ENCODE measurements at regions not wholly inside any gene's neighbourhood (a gene's known extent, or its start where the extent isn't known, plus 50 kb on each side); places are given as distances from the start of the nearest gene placed in this dataset.

DNA sequence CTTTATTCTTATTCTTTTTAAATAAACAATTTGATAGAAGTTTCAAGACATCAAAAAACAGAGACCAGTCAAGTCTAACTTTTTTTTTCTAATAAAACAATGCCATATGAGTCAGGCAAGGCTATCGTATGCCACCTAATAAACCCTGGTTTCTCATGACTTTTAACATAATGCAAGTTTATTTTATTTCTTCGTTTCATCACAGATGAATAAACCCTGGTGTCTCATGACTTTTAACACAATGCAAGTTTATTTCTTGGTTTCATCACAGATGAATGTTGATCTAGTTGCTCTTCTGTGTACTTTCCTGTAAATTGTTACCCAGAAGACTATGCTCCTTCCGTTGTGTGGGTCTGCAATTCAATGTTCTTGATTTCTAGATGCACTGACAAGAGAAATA, 905.4 kb downstream of the ROBO2 start:
- no peak for DNase-seq (ENCODE audit: low spot score in 2 of 2)
- FAIRE-seq = no peak

DNA sequence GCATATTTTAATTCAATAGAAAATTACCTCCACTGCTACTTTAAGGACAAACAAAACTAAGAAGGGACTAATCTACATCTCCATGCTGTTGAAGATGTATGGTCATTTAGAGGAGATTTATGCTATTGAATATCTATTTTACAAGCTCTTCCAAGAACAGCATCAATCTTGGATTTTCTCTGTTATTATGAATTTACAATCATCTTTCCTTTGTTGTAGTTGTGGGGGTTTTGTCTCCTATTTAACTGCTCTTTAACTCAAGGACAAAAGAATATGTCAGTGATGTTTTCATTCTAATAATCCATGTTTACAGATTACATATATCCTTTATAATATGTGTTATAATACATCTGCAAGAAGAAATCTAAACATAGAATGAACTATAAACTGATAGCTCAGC, 907.8 kb downstream of the ROBO2 start:
- DNase-seq (ENCODE audit: low spot score in 2 of 2) = no peak
- no peak for FAIRE-seq

DNA sequence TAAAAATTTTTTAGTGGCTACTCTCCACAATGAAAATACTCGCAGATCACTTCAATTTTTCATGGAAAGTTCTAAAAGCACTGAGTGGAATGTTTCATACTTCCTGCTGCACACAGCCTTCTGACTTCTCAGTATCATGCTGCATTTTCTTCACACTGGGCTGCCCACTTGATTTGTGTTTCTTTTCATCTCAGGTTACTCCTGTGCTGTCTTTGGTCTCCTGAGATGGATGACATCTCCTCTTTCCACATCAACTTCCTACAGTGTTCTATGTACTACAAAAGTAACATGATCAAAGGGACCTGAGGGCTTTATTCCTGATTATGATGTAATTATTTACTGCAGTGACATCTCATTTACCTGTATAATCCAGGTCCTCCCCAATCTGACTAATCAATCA, 927.7 kb downstream of the ROBO2 start:
- FAIRE-seq (no peak), DNase-seq (ENCODE audit: low spot score in 2 of 2) (no peak)

DNA sequence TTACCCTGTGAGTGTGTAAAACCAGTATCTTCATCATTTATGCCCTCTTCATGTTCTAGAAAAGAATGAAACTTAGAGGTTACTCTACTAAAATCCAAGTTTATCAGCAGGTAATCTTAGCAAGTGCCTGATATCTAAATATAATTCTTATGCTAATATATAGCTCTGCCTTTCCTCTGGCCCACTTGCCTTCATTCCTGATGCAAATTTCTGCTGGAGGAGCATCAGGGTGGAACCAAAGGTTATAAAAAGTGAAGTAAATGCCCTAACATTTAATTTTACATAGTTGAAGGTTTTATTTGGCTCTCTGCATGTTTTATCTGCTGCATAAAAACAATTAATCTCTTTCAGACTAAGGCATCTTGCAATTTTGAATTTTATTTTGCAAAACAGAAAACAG, 936.2 kb downstream of the ROBO2 start:
- FAIRE-seq (no peak), DNase-seq (ENCODE audit: low spot score in 2 of 2) (no peak)

DNA sequence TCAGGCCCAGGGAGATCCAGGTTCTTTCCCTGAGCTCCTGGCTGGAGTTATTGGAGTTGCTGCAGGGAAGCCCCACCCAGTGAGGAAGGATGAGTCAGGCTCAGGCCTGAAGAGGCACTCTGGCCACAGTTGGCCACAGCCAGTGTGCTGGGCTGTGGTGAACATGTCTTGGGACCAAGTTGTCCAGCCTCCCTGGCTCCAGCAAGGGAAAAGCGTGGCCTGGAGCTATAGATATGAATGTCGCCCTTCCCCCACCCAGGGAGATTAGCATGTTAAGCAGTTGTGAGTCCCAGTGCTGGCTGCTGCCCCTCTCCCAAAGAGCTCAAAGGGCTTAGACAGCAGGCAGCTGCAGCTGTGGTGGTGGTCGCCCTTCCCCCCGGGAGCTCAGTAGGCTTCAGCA, 963.2 kb downstream of the ROBO2 start:
- no peak for FAIRE-seq
- DNase-seq (ENCODE audit: low spot score in 2 of 2) = no peak

DNA sequence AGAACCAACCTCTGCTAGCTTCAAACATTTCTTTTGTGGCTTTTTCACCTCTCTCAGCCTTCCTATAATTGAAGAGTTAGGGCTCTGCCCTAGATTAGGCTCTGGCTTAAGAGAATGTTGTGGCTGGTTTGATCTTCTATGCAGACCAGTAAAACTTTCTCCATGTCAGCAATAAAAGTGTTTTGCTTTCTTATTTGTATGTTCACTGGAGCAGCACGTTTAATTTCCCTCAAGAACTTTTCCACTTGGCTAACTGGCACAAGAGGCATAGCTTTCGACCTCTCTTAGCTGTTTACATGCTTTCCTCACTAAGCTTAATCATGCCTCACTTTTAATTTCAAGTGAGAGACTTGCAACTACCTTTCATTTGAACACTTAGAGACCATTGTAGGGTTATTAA, 964.7 kb downstream of the ROBO2 start:
- FAIRE-seq (no peak), DNase-seq (ENCODE audit: low spot score in 2 of 2) (no peak)

DNA sequence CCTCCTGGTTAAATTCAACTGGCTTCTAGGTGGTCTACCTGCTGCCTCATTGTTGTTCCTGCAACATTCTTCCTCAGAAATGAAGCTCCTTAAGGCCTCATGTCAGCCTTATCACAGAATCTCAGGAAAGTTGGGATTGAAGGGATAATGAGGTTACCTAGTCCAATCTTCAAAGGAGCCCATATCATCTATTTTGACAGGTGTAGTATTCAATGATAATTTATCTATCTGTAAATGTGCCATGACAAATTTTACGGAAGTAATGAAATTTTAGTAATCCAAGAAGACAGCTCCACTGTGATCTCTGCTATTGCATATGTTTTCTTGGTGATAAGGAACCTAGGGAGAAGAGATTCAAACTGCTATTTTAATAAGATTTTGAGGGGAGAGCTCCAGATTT, 973.8 kb downstream of the ROBO2 start:
- DNase-seq (ENCODE audit: low spot score in 2 of 2) (no peak), FAIRE-seq (no peak)

DNA sequence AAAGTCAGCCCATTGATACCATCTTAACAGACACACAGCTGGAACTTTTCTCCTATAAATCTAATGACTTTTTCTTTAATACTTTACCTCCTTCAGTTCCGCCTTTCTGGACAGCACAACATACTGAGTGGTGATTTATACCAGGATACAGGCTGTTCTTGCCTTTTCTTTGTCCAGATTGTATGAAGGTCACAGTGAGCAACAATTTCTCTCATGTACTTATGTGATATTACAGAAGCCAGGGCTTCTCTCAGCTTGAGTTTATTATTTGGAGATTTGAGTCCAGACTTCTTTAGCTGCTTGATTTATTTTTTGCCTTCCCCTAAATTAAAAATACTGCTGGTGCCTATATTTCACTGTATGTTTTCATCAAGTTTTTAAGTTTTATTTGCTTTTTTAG, 976.0 kb downstream of the ROBO2 start:
- FAIRE-seq (no peak), DNase-seq (ENCODE audit: low spot score in 2 of 2) (no peak)

DNA sequence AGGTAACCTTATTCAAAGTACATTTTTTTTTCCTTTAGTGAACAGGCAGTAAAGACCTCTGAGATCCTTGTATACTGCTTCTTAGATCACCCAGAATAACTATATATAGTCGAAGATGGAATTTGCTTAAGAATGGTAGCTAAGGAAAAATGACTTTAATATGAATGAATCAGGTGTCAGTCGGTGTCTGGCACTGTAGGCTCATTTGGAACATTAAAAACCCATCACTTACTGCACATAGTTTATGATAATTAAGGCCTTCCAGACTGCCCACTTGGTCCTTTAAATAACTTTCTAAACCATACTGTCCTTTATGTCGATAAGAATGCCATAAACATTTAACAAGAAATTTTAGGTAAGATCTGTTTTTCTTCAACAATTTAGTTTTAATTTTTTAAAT, 981.8 kb downstream of the ROBO2 start:
- DNase-seq (ENCODE audit: low spot score in 2 of 2) (no peak), FAIRE-seq (no peak)

DNA sequence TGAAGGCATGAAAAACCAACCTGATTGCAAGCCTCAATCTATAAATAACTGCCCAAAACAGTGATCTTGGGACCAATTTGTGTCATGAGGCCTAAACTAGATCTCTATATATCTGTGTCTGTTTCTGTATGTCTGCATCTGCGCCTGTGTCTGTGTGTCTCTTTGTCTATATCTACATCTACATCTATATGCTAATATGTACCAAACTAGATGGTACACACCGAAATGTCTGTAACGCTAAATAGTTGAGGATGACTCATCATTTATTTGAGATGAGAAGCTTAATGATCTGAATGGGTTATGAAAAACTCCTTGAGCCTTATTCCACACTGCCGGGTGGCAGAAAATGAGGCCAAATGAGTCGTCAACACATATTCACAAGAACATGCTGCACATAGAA, 982.3 kb downstream of the ROBO2 start:
- DNase-seq (ENCODE audit: low spot score in 2 of 2) (no peak), FAIRE-seq (no peak)

DNA sequence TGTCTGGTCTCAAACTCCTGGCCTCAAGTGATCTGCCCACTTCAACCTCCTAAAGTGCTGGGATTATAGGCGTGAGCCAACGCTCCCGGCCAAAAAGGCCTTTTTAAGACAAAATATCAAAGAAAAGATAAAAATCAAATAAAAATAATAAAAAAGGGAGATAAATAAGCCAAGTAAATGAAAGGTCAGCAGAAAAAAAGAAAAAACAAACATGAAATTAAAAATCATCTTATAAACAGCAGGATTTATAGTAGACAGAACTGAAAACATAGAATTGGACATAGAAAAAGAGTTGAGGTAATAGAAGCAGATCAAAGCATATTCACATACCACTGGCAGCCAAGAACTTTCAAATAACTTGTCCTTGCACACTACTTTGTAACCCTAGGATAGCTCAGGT, 983.4 kb downstream of the ROBO2 start:
- DNase-seq (ENCODE audit: low spot score in 2 of 2) = no peak
- no peak for FAIRE-seq

DNA sequence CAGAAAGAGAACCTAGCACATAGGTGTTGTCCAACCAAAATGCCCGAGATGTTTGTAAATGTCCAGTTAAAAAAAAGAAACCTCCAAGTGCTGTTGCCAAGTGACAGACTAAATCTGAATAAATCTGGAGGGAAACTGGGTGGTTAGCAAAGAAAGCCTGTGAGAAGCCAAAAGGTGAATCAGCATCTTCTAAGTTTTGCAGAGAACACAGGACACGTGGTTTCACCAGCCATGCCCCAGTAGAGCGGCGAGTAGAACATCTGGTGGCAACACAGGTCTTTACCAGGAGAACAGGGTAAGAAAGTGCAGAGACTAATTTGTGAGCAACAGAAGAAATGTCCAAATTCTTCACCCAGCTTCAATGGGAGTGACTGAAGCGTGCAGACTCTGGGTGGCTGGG, 986.0 kb downstream of the ROBO2 start:
- FAIRE-seq (no peak), DNase-seq (ENCODE audit: low spot score in 2 of 2) (no peak)

DNA sequence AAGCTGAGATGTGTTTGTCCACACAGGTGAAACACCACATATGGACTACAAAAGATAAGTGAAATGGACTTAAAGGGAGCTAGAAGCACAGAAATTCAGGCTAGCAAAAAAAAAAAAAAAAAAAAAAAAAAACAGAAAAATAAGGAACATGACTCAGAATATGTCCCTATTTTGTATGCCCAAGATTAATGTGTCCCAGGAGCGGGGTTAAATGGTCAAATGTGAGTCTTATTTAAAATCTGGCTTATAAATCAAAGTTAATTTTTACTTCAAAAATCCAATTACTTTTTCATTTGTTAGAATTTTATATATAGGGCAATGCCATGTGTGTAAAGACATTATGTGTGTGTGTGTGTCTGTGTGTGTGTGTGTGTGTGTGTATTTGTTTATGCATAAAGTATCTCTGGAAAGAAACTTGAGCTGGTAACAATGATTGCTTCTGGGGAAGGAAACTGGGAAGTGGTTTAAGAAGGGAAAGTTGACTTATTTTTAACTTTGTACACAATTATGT, 986.5 kb downstream of the ROBO2 start:
- no peak for FAIRE-seq
- no peak for DNase-seq (ENCODE audit: low spot score in 2 of 2)

DNA sequence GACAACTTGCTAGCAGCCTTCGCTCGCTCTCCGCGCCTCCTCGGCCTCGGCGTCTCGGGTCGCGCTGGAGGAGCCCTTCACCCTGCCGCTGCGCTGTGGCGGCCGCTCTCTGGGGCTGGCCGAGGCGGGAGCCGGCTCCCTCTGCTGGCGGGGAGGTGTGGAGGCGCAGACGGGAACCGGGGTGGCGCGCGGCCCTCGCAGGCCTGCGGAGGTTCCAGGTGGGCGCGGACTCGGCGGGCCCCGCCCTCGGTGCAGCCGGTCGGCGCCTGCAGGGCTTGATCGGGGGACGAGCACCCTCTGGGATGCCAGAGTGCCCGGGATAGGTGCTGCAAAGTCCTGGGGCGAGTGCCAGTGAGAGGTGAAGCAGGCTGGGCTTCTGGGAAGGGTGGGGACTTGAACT, 989.9 kb downstream of the ROBO2 start:
- FAIRE-seq = no peak
- DNase-seq (ENCODE audit: low spot score in 2 of 2) = no peak

DNA sequence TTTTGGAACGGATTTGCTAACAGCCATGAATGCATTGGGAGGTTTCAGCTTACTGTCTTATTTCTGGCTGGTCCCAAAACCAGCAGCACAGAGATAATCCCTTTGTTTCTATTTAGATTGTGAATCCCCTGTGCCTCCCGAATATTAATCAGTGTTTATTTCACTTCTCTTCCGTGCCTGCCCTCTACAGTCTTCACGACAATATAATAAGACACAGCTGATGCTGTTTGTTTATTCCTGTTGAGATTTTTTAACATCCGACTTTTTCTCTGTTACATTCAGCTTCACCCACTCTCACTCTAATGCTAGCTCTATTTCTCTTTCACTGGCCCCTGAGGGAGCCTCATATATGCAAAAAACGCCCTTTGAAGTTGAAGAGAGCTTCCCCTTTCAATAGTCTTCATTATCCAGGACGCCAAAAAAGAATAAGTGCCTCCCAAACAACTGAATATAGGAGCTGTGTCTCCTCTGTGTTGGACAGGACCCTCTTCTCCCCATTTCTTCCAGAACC, 995.3 kb downstream of the ROBO2 start:
- no peak for DNase-seq (ENCODE audit: low spot score in 2 of 2)
- FAIRE-seq = no peak

DNA sequence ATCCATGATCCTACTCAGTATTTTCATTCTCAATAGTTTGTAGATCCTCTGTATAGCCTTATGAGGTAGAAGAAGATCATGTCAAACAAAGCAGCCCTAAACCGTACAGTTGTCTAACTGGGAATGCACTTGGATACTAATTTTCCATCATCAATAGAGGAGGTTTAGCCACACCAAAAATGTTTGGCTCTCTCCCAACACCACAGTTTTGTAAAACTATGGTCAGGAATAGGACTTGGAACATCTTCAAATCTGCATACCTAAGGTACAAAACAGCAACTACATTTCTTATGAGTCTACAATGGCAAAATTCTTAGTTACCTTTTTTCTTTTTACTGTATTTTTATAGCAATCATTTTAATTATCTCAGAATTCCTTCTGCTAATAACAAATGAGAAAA, 1001.6 kb downstream of the ROBO2 start:
- DNase-seq (ENCODE audit: low spot score in 2 of 2) = no peak
- FAIRE-seq = no peak

DNA sequence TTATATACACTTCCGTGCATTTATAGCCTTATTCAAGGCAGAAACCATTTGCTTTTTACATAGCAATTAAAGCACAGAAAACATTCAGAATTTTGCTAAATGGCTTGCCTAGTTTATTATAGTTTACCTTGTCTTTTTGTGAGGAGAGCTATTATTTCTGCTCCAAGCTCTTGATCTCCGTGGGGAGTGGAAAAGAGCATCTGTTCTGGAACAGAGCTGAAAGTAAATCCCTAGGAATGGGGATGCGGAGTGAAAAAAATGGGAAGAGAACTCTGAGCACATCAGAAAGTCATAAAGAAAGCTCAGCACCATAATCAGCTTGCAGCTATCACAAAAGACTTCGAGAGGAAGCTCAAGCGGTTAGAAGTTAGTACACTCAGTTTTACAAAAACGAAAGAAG, 1006.7 kb downstream of the ROBO2 start:
- no peak for FAIRE-seq
- no peak for DNase-seq (ENCODE audit: low spot score in 2 of 2)

DNA sequence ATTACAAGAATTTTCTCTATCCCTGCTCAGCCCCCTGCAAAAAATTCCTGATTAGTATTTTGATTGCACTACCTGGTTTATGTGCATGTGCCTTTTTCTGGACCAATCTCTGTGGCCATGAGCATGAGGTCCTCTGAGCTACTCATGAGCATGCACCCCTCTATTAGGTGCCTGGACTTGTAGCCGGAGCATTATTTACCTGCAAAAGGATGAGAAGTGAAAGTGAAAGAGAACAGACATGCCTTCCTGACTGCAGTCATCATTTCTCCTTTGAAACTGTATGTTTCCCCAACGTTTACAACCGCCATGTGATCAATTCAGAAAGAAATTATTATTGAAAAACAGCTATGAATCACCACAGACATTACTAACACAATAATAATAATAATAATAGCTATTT, 1008.8 kb downstream of the ROBO2 start:
- FAIRE-seq = no peak
- no peak for DNase-seq (ENCODE audit: low spot score in 2 of 2)

DNA sequence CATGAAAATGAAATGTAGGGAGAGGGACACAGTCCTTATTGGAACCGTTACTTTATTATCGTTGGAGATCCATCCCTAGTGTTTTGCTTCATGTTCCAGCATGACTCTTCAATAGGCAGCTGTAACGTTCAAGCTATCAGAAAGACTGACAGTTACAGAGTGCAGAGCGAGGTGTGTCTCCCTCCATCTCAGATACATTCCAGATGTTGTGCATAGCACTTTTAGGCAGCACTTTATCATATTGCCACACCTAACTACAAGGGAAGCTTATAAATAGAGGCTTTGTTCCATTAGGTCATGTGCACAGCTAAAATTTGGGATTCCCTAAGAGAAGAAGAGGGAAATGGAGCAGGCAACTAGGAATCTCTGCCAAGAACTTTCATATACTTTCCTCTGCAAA, 1009.6 kb downstream of the ROBO2 start:
- FAIRE-seq (no peak), DNase-seq (ENCODE audit: low spot score in 2 of 2) (no peak)

DNA sequence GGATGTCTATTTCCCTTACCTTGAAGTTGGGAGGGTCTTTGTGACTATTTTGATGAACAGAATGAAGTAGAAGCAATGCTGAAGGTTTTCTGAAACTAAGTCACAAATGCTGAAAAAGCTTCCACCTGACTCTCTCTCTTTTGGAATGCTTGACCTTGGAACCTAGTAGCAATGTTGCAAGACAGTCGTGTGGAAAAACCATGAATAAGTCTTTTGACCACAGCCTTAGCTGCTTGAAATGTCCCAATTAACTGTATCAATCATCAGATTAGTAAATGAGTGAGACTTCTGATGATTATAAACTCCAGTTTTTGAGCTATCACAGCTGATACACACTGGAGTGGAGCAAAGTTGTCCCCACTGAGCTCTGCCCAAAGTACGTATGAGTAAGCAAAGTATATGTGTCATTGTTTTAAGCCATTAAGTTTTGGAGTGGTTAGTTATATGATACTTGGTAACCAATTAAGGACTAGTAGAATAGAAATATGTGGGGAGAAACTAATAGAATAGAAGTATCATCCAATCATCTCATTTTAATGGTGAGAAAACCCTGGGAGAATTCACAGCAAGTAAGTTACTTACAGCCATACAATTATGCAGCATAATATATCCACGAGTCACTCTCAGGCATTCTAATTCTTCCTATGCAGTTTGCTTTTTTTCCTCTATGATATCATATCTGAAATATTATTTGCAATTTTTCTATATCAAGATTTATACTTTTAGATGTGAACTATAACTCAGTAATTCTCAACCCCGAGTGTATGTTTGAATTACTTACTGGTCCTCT, 1010.6 kb downstream of the ROBO2 start:
- no peak for DNase-seq (ENCODE audit: low spot score in 2 of 2)
- FAIRE-seq = no peak

DNA sequence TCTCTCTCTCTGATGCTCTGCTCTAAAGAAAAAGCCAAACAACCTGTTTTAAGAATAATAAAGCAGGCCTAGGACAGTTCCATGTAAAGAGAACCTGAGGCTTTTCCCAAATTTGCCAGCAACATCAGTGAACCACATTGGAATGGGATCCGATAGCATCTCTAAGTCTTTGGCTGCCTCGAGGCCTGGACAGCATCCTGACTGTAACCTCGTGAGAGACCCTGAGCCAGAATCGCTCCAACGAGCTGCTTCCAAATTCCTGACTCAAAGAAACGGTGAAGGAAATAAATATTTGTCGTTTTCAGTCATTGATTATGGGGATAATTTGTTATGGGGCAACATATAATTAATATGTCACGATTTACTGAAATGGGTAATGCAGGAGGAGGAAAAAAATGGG, 1012.8 kb downstream of the ROBO2 start:
- no peak for FAIRE-seq
- no peak for DNase-seq (ENCODE audit: low spot score in 2 of 2)

DNA sequence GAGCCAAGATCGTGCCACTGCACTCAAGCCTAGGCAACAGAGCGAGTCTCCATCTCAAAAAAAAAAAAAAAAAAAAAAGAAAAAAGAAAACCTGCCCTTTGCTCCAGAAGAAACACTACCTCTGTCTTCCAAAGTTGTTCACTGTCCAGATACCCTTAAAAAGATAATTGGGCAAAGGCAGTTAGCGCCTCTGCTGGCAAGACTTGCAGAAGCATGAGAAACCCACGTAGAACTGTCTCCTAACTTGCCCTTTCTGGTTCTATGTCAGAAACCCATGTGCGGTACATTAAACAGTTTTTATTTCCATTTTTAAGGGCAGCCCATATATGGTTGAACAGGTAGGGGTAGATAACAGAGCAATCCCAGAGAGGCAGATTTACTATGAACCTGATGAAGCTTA, 1026.4 kb downstream of the ROBO2 start:
- FAIRE-seq = no peak

DNA sequence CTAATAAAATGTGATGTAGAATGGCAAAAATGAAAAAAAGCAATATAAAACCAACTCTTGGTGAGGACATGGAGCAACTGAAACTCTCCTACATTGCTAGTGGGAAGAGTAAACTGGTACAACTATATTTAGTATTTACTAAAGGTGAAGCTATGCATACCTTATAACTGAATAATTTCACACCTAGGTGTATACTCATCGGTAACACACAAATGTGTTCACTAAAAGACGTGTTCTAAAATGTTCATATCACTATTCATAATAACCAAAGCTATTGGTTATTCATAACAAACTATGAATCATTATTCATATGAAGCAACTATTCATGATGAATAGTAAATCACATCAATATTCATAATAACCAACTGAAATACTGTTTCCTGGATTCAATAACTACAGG, 1030.3 kb downstream of the ROBO2 start:
- no peak for DNase-seq (ENCODE audit: low spot score in 2 of 2)
- FAIRE-seq = no peak

More for the DNA sequence above, 1026.4 kb downstream of the ROBO2 start:
- DNase-seq (ENCODE audit: low spot score in 2 of 2) = no peak

All from frontal cortex (tissue), 3 donors.